Thoracic aorta (tissue), 2 donors: ENCODE measurements at regions not wholly inside any gene's neighbourhood (a gene's known extent, or its start where the extent isn't known, plus 50 kb on each side); places are given as distances from the start of the nearest gene placed in this dataset.

Source experiments
- ATAC-seq: fragments of 150-250 bp; one replicate; pipeline ENCODE4 v1.8.0; 2017; ENCODE audit warnings: low read depth; ENCODE audit not compliant: insufficient number of reproducible peaks, low FRiP score
- DNase-seq: peaks from one replicate; pipeline ENCODE4 v3.0.0-alpha.2; 2020; ENCODE audit warnings: low spot score
- H3K27ac ChIP-seq, 2 donors: fragments of 200-600 bp; sonication (generic); 1 replicate in 1 of 2; 2 replicates in 1 of 2; pipeline ENCODE4 v1.5.1; 2016; ENCODE audit warnings: mild to moderate bottlenecking in 2 of 2, moderate library complexity in 2 of 2
- H3K27me3 ChIP-seq: fragments of 200-600 bp; sonication (generic); replicated peaks from 2 replicates; pipeline ENCODE4 v1.6.0; 2016; ENCODE audit warnings: mild to moderate bottlenecking; ENCODE audit not compliant: insufficient read depth
- H3K36me3 ChIP-seq: fragments of 200-600 bp; sonication (generic); one replicate; pipeline ENCODE4 v1.5.1; 2016
- H3K4me1 ChIP-seq, 2 donors: fragments of 200-600 bp; sonication (generic); 1 replicate in 1 of 2; 2 replicates in 1 of 2; pipeline versions ENCODE4 v1.5.1 to v1.6.0; 2016; ENCODE audit warnings: low read depth in 2 of 2, mild to moderate bottlenecking in 1 of 2; ENCODE audit not compliant: control insufficient read depth in 1 of 2
- H3K4me3 ChIP-seq: fragments of 200-600 bp; sonication (generic); 2 replicates; pipeline ENCODE4 v1.5.1; 2016; ENCODE audit warnings: mild to moderate bottlenecking
- H3K9me3 ChIP-seq: fragments of 200-600 bp; sonication (generic); 2 replicates; pipeline ENCODE4 v1.5.1; 2016
- TF ChIP-seq, protein P1 (sequence below): fragments of 200-600 bp; sonication (generic); IDR thresholded peaks from one replicate; pipeline ENCODE4 v1.5.1; 2019; ENCODE audit warnings: antibody characterized with exemption

DNA sequence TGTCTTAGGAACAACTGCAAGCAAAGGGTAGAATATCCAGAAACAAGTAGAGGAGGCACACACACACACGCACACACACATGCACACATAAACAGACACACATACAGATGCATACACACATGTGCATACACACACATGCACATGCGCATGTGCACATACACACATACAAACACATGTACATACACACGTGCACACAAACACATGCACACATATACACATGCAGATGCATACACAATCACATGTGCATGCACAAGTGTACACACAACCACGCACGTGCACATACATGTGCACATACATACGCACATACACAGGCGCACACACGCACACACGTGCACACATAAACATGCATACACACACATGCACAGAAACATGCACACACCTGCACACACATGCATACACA lies 206.5 kb upstream of the OPRM1 start:
- Histone ChIP-seq H3K4me3 (no peak overlapping the region), H3K9me3 (no peaks in the 10 kb centered on the region), H3K4me1 (no peaks in the 10 kb centered on the region), H3K27me3 (no peaks in the 10 kb centered on the region), H3K36me3 (no peaks in the 10 kb centered on the region), H3K27ac (no peak overlapping the region)
- ATAC-seq (no peak), DNase-seq (no peak)
- TF ChIP-seq, protein P1, sequence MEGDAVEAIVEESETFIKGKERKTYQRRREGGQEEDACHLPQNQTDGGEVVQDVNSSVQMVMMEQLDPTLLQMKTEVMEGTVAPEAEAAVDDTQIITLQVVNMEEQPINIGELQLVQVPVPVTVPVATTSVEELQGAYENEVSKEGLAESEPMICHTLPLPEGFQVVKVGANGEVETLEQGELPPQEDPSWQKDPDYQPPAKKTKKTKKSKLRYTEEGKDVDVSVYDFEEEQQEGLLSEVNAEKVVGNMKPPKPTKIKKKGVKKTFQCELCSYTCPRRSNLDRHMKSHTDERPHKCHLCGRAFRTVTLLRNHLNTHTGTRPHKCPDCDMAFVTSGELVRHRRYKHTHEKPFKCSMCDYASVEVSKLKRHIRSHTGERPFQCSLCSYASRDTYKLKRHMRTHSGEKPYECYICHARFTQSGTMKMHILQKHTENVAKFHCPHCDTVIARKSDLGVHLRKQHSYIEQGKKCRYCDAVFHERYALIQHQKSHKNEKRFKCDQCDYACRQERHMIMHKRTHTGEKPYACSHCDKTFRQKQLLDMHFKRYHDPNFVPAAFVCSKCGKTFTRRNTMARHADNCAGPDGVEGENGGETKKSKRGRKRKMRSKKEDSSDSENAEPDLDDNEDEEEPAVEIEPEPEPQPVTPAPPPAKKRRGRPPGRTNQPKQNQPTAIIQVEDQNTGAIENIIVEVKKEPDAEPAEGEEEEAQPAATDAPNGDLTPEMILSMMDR = no peak

DNA sequence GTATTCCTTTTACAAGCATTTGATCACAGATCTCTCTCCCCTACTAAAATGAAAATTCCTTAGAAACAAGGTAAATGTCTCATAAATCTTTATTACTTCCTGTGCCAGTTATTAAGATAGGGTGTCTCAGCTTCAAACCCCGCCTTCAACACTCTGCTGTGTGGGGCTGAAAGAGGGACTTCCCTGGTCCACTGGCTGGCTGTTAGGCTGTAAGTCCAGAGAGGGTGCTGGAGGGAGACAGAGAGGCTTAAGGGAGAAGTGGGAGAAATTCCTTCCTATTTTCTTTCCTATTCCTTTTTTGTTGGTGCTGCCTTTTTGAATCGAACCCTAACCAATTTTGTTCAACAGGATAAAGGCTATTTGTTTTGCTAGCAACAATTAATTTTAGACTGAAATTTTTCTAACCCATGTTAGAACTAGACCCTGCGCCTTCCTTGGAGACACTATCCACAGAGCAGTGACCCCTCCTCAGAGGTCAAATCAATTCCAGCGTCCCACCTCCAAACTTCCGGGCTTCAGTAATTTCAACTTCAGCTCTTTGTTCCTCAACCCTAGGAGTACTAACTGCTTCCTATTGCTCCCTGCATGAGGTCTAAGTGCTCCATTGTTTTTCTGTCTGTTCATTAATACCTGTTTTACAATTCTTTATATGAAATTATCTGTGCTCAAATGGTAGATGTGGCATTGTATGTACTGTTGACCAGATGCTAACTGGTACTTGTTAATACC lies 207.5 kb upstream of the OPRM1 start:
- Histone ChIP-seq H3K4me1 (no peaks in the 10 kb centered on the region), H3K4me3 (no peak overlapping the region), H3K9me3 (no peaks in the 10 kb centered on the region), H3K27ac (no peak overlapping the region), H3K36me3 (no peaks in the 10 kb centered on the region), H3K27me3 (no peaks in the 10 kb centered on the region)
- TF ChIP-seq, protein P1 = no peak
- no peak for ATAC-seq
- DNase-seq = no peak

- ATAC-seq (no peak), DNase-seq (no peak)
- Histone ChIP-seq H3K4me1 (peaks cover 0 to 11% of the 10 kb centered on the region in 2 donors), H3K27me3 (no peaks in the 10 kb centered on the region), H3K36me3 (no peaks in the 10 kb centered on the region), H3K9me3 (peaks cover 6% of the 10 kb centered on the region), H3K27ac (peak overlapping the region in 1 of 2 donors; percentile 34), H3K4me3 (no peak overlapping the region)
- TF ChIP-seq, protein P1 = no peak
Observed at GRCh38 chr6:153817173-153817572, 221.9 kb upstream of the OPRM1 start.

GRCh38 chr6:153816366-153816765 lies 222.7 kb upstream of the OPRM1 start:
- no peaks in the 10 kb centered on the region for H3K27me3 ChIP-seq
- H3K27ac ChIP-seq = peak overlapping the region; percentile 19 to 34
- no peak for ATAC-seq
- H3K36me3 ChIP-seq = no peaks in the 10 kb centered on the region
- H3K4me1 ChIP-seq = peaks cover 0 to 11% of the 10 kb centered on the region in 2 donors
- DNase-seq = no peak
- TF ChIP-seq, protein P1 = no peak
- no peak overlapping the region for H3K4me3 ChIP-seq
- H3K9me3 ChIP-seq = peaks cover 6% of the 10 kb centered on the region

DNA sequence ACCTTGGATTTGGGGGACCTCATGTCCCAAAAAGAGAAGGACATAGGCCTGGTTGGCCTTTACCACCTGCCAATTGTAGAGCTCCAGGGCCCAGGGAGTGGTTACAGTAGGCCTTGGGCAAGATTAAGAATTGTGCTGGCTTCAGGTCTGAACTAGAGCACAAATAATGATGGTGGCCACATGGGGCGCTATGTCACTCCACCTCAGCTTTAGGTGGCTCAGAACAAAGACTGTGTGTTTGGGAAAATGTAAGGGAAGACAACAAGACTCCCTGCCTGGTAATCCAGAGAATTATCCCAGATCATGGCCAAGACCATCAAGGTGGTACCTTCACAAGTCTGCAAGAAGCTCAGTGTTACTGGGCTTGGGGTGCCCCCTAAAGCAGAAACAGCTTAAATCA lies 224.9 kb upstream of the OPRM1 start:
- DNase-seq (no peak), ATAC-seq (no peak)
- Histone ChIP-seq H3K36me3 (no peaks in the 10 kb centered on the region), H3K27me3 (no peaks in the 10 kb centered on the region), H3K27ac (no peak overlapping the region), H3K4me1 (peaks cover 0 to 11% of the 10 kb centered on the region in 2 donors), H3K9me3 (peaks cover 6% of the 10 kb centered on the region), H3K4me3 (no peak overlapping the region)
- TF ChIP-seq, protein P1 = no peak
